ENCODE measurements at regions not wholly inside any gene's neighbourhood (a gene's known extent, or its start where the extent isn't known, plus 50 kb on each side); places are given as distances from the start of the nearest gene placed in this dataset.

DNA sequence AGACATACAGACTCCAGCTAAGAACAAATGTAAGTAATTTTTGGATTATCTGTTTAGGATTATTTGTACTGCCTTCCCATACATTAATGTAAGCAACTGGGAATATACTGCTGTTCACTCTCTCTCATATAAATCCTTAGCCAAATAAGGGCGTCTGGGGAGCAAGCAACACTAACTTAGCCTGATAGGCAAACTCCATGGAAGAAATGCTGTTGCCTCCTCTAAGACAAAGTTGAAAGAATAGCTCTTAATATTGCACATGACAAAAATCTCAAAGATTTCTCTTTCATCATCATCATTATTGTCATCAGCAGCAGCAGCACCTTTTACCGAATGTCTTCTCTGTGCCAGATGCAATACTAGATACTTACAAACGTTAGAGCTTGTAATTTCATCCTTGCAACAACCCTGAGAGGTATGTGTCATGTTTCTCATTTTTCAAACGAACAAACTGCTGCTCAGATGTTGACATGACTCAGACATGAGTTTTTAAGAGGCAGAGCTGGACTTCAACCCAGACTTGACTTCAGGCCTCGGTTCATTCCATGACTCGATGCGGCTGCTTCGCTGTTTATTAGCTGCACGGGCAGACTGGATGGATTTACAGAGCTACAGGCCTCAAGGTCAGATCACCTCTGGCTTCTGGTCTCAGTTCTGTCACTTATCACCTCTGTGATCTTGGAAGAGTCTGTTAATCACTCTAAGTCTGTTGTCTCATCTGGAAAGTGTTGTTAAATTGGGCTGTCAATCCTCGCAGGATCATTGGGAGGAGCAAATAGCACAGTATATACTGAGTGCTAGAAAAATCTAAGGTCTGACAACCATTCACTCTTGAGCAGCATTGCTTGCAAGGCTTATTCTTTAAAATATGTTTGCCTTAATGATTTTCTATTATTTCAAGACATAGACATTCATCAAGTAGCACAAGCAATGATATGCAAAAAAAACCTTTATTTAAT, 126.3 kb upstream of the CELF2 start:
- Histone ChIP-seq H3K36me3 (ENCODE audit: control insufficient read depth, insufficient read depth, low read length) (no peaks in the 10 kb centered on the region), H3K27ac (ENCODE audit: low read length) (peak overlapping the region; percentile 80)
- 27% methylated on average over 7 of the region's 10 CpGs for WGBS (ENCODE audit: insufficient coverage)

DNA sequence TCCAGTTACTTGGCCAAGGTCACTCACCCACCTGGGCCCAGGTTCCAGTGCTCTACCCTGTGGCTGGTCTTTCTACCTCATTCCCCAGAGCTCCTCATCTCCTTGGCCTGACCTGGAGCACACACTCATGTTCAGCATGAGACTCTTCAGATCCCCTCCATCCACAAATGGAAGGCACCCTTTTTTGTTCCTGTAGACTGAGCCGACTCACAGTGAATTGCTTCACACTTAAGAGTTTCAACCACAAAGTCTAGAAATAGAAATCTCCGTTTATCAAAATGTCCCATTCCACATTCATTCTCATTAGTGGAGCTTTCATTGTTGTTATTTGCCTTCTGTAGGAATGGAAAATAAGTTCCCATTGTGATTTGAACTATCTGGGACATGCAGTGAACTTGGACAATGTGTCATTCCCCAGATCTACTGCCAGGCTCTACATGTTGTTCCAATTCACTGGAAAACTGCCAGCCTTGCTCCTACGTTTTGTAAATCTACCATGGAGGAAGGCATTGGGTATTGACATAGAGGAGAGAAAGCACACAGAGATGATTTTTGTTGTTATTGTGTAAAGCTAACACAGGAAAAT, 125.3 kb upstream of the CELF2 start:
- no peak overlapping the region for H3K27ac ChIP-seq (ENCODE audit: low read length)
- no peaks in the 10 kb centered on the region for H3K27me3 ChIP-seq (ENCODE audit: control insufficient read depth, insufficient read depth, low read length)
- H3K36me3 ChIP-seq (ENCODE audit: control insufficient read depth, insufficient read depth, low read length) = no peaks in the 10 kb centered on the region
- H3K4me1 ChIP-seq (ENCODE audit: control insufficient read depth, insufficient read depth, low read length) = peaks cover 13% of the 10 kb centered on the region
- no peaks in the 10 kb centered on the region for H3K9me3 ChIP-seq (replicated peaks; ENCODE audit: control insufficient read depth, low read depth, low read length)
- H3K4me3 ChIP-seq (ENCODE audit: low read length) = no peak overlapping the region
- no peak for DNase-seq
- no CpG with 5 or more reads among the region's 3 CpGs for WGBS (ENCODE audit: insufficient coverage)

More for the DNA sequence above, 126.3 kb upstream of the CELF2 start:
- peaks cover 15% of the 10 kb centered on the region for H3K4me1 ChIP-seq (ENCODE audit: control insufficient read depth, insufficient read depth, low read length)
- H3K27me3 ChIP-seq (ENCODE audit: control insufficient read depth, insufficient read depth, low read length) = no peaks in the 10 kb centered on the region
- H3K4me3 ChIP-seq (ENCODE audit: low read length) = no peak overlapping the region
- H3K9me3 ChIP-seq (replicated peaks; ENCODE audit: control insufficient read depth, low read depth, low read length) = no peaks in the 10 kb centered on the region
- DNase-seq = peak; percentile 74

DNA sequence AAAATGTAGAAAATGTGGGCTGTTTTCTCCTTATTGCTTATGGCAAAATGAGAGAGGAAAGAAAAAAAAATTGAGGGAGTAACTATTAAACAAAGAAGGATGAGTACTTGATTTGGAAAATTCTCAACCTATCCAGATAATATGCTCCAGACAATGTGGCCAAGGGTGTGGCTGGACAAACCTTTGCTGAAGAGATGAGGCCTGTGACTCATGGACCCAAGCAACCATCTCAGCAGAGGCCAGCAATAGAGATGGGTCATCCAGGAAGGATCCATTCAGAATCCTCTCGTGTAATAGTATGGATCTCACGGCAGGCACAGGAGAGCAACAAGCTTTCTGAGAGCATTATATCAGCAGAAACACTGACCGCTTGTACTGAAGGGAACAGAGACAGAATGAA, 120.3 kb upstream of the CELF2 start:
- Histone ChIP-seq H3K4me3 (ENCODE audit: low read length) (no peak overlapping the region), H3K36me3 (ENCODE audit: control insufficient read depth, insufficient read depth, low read length) (no peaks in the 10 kb centered on the region), H3K9me3 (replicated peaks; ENCODE audit: control insufficient read depth, low read depth, low read length) (no peaks in the 10 kb centered on the region), H3K27ac (ENCODE audit: low read length) (no peak overlapping the region), H3K27me3 (ENCODE audit: control insufficient read depth, insufficient read depth, low read length) (no peaks in the 10 kb centered on the region), H3K4me1 (ENCODE audit: control insufficient read depth, insufficient read depth, low read length) (peaks cover 3% of the 10 kb centered on the region)
- WGBS (ENCODE audit: insufficient coverage) = 92% methylated on average over 2 of the region's 3 CpGs
- no peak for DNase-seq

DNA sequence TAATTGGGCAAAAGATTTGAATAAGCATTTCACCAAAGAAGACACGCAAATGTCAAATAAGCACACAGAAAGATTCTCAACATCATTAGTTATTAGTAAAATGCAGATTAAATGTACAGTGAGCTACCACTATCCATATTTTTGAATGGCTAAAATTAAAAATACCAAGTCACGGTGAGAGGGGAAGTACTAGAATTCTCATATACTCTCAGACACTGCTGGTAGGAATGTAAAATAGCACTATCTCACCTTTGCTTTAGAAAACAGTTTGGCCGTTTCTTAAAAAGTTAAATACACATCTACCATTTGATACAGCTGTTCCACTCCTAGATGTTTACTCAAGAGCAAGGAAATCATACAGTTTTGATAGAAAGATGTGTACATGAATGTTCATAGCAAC, 115.8 kb upstream of the CELF2 start:
- Histone ChIP-seq H3K27me3 (ENCODE audit: control insufficient read depth, insufficient read depth, low read length) (no peaks in the 10 kb centered on the region), H3K36me3 (ENCODE audit: control insufficient read depth, insufficient read depth, low read length) (no peaks in the 10 kb centered on the region), H3K4me1 (ENCODE audit: control insufficient read depth, insufficient read depth, low read length) (no peaks in the 10 kb centered on the region), H3K9me3 (replicated peaks; ENCODE audit: control insufficient read depth, low read depth, low read length) (no peaks in the 10 kb centered on the region), H3K4me3 (ENCODE audit: low read length) (no peak overlapping the region), H3K27ac (ENCODE audit: low read length) (no peak overlapping the region)
- DNase-seq = no peak
- no CpG with 5 or more reads among the region's 3 CpGs for WGBS (ENCODE audit: insufficient coverage)

DNA sequence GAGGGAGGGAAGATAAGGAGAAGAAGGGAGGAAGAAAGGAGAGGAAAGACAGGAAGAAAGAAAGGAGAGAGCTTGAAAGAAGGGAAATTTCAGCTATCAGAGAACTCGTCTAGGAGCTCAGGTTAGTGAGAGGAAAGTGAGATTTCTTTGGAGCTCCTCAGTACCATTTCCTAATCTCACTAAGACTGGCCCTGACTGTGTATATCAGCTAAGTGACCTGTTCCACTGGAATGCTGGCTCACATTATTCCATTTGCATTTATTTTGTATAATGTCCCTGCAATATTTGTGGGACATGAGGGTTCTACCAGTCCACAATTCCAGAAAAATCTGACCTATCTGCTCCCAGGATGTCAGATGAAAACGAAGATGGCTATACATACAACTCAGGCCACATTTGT, 114.7 kb upstream of the CELF2 start:
- no peak overlapping the region for H3K4me3 ChIP-seq (ENCODE audit: low read length)
- H3K4me1 ChIP-seq (ENCODE audit: control insufficient read depth, insufficient read depth, low read length) = no peaks in the 10 kb centered on the region
- no peaks in the 10 kb centered on the region for H3K36me3 ChIP-seq (ENCODE audit: control insufficient read depth, insufficient read depth, low read length)
- no CpG with 5 or more reads among the region's 2 CpGs for WGBS (ENCODE audit: insufficient coverage)
- no peaks in the 10 kb centered on the region for H3K27me3 ChIP-seq (ENCODE audit: control insufficient read depth, insufficient read depth, low read length)
- H3K27ac ChIP-seq (ENCODE audit: low read length) = no peak overlapping the region
- no peak for DNase-seq
- no peaks in the 10 kb centered on the region for H3K9me3 ChIP-seq (replicated peaks; ENCODE audit: control insufficient read depth, low read depth, low read length)

DNA sequence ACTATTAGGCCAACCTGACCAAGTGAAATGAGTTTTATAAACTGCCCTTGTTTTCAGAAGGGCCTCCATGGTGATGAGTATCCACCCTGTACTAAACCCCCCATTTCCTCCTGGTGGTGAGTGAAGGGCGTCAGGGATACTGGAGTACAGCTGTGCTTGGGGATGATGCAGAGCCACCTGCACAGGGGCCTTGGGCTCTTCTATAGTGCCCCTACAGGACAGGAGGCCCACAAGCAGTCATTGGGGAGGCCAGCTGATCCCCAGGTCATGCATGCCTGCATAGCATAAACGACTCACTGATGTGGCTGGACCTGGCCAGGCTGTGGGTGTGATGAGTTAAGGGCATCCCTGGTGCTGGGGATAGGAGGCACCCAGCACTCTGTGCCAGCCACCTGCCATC, 114.1 kb upstream of the CELF2 start:
- Histone ChIP-seq H3K27me3 (ENCODE audit: control insufficient read depth, insufficient read depth, low read length) (no peaks in the 10 kb centered on the region), H3K27ac (ENCODE audit: low read length) (no peak overlapping the region), H3K4me3 (ENCODE audit: low read length) (no peak overlapping the region), H3K4me1 (ENCODE audit: control insufficient read depth, insufficient read depth, low read length) (no peaks in the 10 kb centered on the region), H3K36me3 (ENCODE audit: control insufficient read depth, insufficient read depth, low read length) (no peaks in the 10 kb centered on the region), H3K9me3 (replicated peaks; ENCODE audit: control insufficient read depth, low read depth, low read length) (no peaks in the 10 kb centered on the region)
- no CpG with 5 or more reads among the region's 2 CpGs for WGBS (ENCODE audit: insufficient coverage)
- no peak for DNase-seq

DNA sequence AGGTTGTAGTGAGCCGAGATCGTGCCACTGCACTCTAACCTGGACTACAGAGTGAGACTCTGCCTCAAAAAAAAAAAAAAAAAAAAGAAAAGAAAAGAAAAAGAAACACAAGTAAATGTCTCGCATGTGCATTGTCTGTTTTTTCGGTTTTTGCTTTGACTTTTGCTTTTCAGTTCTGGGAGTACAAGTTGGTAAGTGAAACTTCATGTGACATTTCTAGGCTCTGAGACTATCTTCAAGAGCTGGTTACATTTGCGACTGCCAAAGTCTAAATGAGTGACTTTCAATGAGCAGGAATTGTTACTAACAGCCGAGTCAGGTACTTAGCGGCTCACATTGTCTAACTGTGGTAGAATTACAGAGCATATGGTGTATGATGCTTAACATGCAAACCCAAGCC, 107.0 kb upstream of the CELF2 start:
- peaks cover 28% of the 10 kb centered on the region for H3K4me1 ChIP-seq (ENCODE audit: control insufficient read depth, insufficient read depth, low read length)
- 90% methylated on average over 6 of the region's 7 CpGs for WGBS (ENCODE audit: insufficient coverage)
- no peak overlapping the region for H3K4me3 ChIP-seq (ENCODE audit: low read length)
- H3K27me3 ChIP-seq (ENCODE audit: control insufficient read depth, insufficient read depth, low read length) = no peaks in the 10 kb centered on the region
- H3K27ac ChIP-seq (ENCODE audit: low read length) = peak overlapping the region; percentile 90
- DNase-seq = no peak
- no peaks in the 10 kb centered on the region for H3K36me3 ChIP-seq (ENCODE audit: control insufficient read depth, insufficient read depth, low read length)
- H3K9me3 ChIP-seq (replicated peaks; ENCODE audit: control insufficient read depth, low read depth, low read length) = no peaks in the 10 kb centered on the region

DNA sequence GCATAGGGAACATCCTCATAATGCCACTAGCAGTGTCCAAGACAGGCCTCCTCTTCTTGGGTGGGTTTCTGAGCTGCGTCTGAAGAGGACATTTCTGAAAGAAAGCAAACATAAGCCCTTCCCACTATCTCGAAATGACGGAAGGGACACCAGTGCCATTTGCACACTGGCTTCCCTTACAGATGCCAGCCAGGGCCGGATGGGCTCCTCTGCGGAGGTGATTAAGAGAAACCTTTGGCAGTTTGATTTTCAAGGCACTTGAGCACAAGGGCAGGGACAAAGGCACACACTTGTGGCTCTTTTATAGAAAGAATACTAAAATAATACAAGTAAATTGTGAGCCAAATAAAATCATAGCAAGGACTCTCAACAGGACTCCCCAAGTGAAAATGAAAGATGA, 106.6 kb upstream of the CELF2 start:
- peak overlapping the region; percentile 90 for H3K27ac ChIP-seq (ENCODE audit: low read length)
- no peaks in the 10 kb centered on the region for H3K36me3 ChIP-seq (ENCODE audit: control insufficient read depth, insufficient read depth, low read length)
- peaks cover 28% of the 10 kb centered on the region for H3K4me1 ChIP-seq (ENCODE audit: control insufficient read depth, insufficient read depth, low read length)
- peak overlapping the region; percentile 28 for H3K4me3 ChIP-seq (ENCODE audit: low read length)
- H3K9me3 ChIP-seq (replicated peaks; ENCODE audit: control insufficient read depth, low read depth, low read length) = no peaks in the 10 kb centered on the region
- DNase-seq = peak; percentile 37
- no peaks in the 10 kb centered on the region for H3K27me3 ChIP-seq (ENCODE audit: control insufficient read depth, insufficient read depth, low read length)
- WGBS (ENCODE audit: insufficient coverage) = no CpG with 5 or more reads among the region's 5 CpGs

DNA sequence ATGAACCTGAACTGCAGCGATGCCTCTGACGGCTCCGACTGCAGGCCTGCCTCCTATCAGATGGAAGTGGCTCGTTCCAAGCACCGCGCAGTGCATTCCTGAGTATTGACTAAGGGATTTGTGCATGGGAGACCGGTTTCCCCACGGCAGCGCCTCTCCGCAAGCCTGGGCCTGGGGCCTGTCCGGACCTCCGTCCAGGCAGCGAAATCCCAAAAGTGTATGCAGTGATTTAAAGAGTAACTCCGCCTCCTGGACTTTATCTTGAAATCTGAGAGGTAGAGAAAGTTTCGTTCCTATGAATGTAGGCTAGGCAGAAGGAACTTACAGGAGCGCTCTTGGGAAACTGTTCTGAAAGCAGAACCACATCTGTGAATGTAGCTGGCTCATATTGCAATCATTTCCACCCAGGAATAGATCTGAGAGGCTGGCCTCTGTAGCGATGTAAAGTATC, 106.2 kb upstream of the CELF2 start:
- Histone ChIP-seq H3K36me3 (ENCODE audit: control insufficient read depth, insufficient read depth, low read length) (no peaks in the 10 kb centered on the region), H3K9me3 (replicated peaks; ENCODE audit: control insufficient read depth, low read depth, low read length) (no peaks in the 10 kb centered on the region), H3K4me1 (ENCODE audit: control insufficient read depth, insufficient read depth, low read length) (peaks cover 28% of the 10 kb centered on the region), H3K27ac (ENCODE audit: low read length) (peak overlapping the region; percentile 90), H3K4me3 (ENCODE audit: low read length) (peak overlapping the region; percentile 28), H3K27me3 (ENCODE audit: control insufficient read depth, insufficient read depth, low read length) (no peaks in the 10 kb centered on the region)
- peak; percentile 94 for DNase-seq
- WGBS (ENCODE audit: insufficient coverage) = 8% methylated on average over 15 of the region's 17 CpGs

DNA sequence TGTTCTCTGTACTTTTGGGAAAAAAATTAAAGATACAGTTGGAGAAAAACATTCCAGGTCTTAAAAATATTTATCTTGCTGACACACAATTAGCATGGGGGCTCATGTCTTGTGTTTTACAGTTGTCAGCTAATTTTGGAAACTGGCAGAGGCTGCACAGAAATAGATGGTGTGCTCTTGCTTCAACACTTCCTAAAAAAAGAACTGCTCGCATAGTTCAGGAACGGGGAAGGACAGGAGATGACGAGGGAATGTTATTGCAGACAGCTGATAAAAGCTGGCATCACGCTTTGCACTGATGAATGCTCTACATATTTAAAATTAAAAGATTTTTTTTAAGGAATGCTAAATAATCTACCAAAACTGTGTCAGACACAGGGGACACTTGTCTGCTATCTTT, 103.5 kb upstream of the CELF2 start:
- Histone ChIP-seq H3K9me3 (replicated peaks; ENCODE audit: control insufficient read depth, low read depth, low read length) (no peaks in the 10 kb centered on the region), H3K4me1 (ENCODE audit: control insufficient read depth, insufficient read depth, low read length) (peaks cover 30% of the 10 kb centered on the region), H3K27ac (ENCODE audit: low read length) (peak overlapping the region; percentile 45), H3K4me3 (ENCODE audit: low read length) (no peak overlapping the region), H3K36me3 (ENCODE audit: control insufficient read depth, insufficient read depth, low read length) (no peaks in the 10 kb centered on the region), H3K27me3 (ENCODE audit: control insufficient read depth, insufficient read depth, low read length) (no peaks in the 10 kb centered on the region)
- no CpG with 5 or more reads among the region's 4 CpGs for WGBS (ENCODE audit: insufficient coverage)
- DNase-seq = peak; percentile 86
